ENCODE measurements at regions not wholly inside any gene's neighbourhood (a gene's known extent, or its start where the extent isn't known, plus 50 kb on each side); places are given as distances from the start of the nearest gene placed in this dataset.

DNA sequence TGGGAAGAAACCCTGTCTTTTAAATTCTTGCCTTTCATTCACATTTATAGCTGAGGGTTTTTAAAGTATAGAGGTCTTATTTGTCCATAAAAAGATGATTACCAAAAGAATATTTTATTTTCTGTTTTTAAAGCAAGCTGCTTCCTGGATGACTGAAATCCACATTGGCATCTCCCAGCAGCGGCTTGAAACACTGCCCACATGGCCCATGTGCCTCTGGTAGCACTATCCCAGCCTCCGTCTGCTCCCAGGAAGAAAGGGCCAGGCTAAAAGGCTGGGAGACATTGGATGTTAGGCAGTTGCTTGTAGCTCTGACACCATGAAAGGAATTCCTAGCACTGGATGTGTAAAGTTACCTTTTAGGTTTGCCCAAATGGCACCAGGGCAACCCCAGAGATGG lies 169.9 kb upstream of the CACNA1E start:
- Histone ChIP-seq H2BK12ac (ENCODE audit: low read length) (no peak overlapping the region), H2AK5ac (ENCODE audit: low read length) (no peak overlapping the region), H3K4me2 (ENCODE audit: low read length) (no peak overlapping the region), H3K79me1 (ENCODE audit: low read length) (no peaks in the 10 kb centered on the region), H3K14ac (ENCODE audit: low read length) (no peak overlapping the region), H3K27me3 (ENCODE audit: insufficient read depth, low read length) (peaks cover 29% of the 10 kb centered on the region), H3K4ac (ENCODE audit: low read depth, low read length) (no peak overlapping the region), H4K12ac (ENCODE audit: low read depth, low read length) (no peak overlapping the region), H4K91ac (ENCODE audit: low read depth, low read length) (no peak overlapping the region), H3K36me3 (ENCODE audit: control insufficient read depth in 1 of 2, insufficient read depth in 2 of 2, low read length in 2 of 2) (no peaks in the 10 kb centered on the region), H3K9me3 (ENCODE audit: insufficient read depth, low read depth, low read length) (peaks cover 3% of the 10 kb centered on the region), H3K4me1 (ENCODE audit: control insufficient read depth in 1 of 2, insufficient read depth in 2 of 2, low read length in 2 of 2) (peaks cover 0 to 5% of the 10 kb centered on the region in 2 experiments), H3K18ac (ENCODE audit: low read length) (no peak overlapping the region), H2BK120ac (ENCODE audit: insufficient read depth, low read length, poor library complexity) (no peak overlapping the region), H2BK5ac (ENCODE audit: low read depth, low read length, poor library complexity) (no peak overlapping the region), H3K23ac (ENCODE audit: low read length) (no peak overlapping the region), H4K8ac (ENCODE audit: low read depth, low read length) (no peak overlapping the region), H3K79me2 (ENCODE audit: control insufficient read depth, insufficient read depth, low read length, poor library complexity) (no peaks in the 10 kb centered on the region), H3K27ac (ENCODE audit: low read depth, low read length) (no peak overlapping the region), H3K4me3 (ENCODE audit: low read depth, low read length) (no peak overlapping the region), H2AFZ (ENCODE audit: insufficient read depth, low read length, poor library complexity) (no peak overlapping the region), H3K9ac (ENCODE audit: low read length) (no peak overlapping the region)
- DNase-seq: no peak
- WGBS (ENCODE audit: extremely low coverage, insufficient coverage, insufficient read length): no CpG with 5 or more reads among the region's 2 CpGs

DNA sequence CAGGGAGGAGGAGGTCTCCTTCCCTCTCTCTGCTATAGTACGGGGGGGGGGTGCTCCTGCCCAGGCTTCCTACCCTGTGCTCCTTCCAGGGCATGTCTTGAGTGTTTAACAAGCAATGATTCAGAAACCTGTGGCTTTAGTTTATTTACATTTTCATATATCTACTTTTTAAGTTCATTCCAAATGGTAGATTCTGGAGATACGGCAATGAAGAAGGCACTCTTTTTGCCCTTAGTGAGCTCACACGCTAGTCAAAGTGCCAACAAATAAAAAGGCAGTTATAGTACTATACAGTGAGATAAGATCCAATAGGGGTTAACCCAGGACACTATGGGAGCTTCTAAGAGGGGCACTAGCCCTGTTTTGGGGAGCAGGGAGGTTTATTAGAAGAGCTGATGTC lies 169.3 kb upstream of the CACNA1E start:
- Histone ChIP-seq H2AFZ (ENCODE audit: insufficient read depth, low read length, poor library complexity) (no peak overlapping the region), H3K27ac (ENCODE audit: low read depth, low read length) (no peak overlapping the region), H3K23ac (ENCODE audit: low read length) (no peak overlapping the region), H4K8ac (ENCODE audit: low read depth, low read length) (no peak overlapping the region), H3K18ac (ENCODE audit: low read length) (no peak overlapping the region), H3K9me3 (ENCODE audit: insufficient read depth, low read depth, low read length) (peaks cover 3% of the 10 kb centered on the region), H3K4me2 (ENCODE audit: low read length) (no peak overlapping the region), H2AK5ac (ENCODE audit: low read length) (no peak overlapping the region), H2BK12ac (ENCODE audit: low read length) (no peak overlapping the region), H4K91ac (ENCODE audit: low read depth, low read length) (no peak overlapping the region), H3K4ac (ENCODE audit: low read depth, low read length) (no peak overlapping the region), H3K79me1 (ENCODE audit: low read length) (no peaks in the 10 kb centered on the region), H3K79me2 (ENCODE audit: control insufficient read depth, insufficient read depth, low read length, poor library complexity) (no peaks in the 10 kb centered on the region), H3K4me1 (ENCODE audit: control insufficient read depth in 1 of 2, insufficient read depth in 2 of 2, low read length in 2 of 2) (peaks cover 0 to 5% of the 10 kb centered on the region in 2 experiments), H4K12ac (ENCODE audit: low read depth, low read length) (no peak overlapping the region), H3K4me3 (ENCODE audit: low read depth, low read length) (no peak overlapping the region), H3K36me3 (ENCODE audit: control insufficient read depth in 1 of 2, insufficient read depth in 2 of 2, low read length in 2 of 2) (no peaks in the 10 kb centered on the region), H3K14ac (ENCODE audit: low read length) (no peak overlapping the region), H3K9ac (ENCODE audit: low read length) (no peak overlapping the region), H2BK120ac (ENCODE audit: insufficient read depth, low read length, poor library complexity) (no peak overlapping the region), H2BK5ac (ENCODE audit: low read depth, low read length, poor library complexity) (no peak overlapping the region), H3K27me3 (ENCODE audit: insufficient read depth, low read length) (peaks cover 35% of the 10 kb centered on the region)
- WGBS (ENCODE audit: extremely low coverage, insufficient coverage, insufficient read length): no CpG with 5 or more reads among the region's 3 CpGs
- no peak for DNase-seq

DNA sequence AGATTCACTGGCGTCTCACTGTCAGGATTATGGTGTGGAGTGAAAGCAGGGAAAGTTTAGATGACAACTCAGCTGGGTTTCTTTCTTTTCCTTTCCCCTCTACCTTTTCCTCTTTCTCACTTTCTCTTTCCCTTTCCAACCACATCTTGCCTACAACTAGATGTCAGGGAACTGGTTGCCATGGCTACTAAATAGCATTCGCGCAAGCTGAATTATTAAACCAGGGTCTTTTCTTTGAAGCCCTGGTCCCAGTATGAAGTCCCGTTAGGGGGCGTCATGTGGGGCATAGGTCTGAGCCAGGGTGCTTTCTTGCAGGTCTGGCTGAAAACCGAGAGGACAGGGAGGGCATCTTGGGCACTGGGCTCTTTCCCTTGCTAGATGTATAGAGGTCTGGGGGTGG lies 168.4 kb upstream of the CACNA1E start:
- Histone ChIP-seq H2BK5ac (ENCODE audit: low read depth, low read length, poor library complexity) (no peak overlapping the region), H4K8ac (ENCODE audit: low read depth, low read length) (no peak overlapping the region)
- WGBS (ENCODE audit: extremely low coverage, insufficient coverage, insufficient read length): no CpG with 5 or more reads among the region's 6 CpGs

DNA sequence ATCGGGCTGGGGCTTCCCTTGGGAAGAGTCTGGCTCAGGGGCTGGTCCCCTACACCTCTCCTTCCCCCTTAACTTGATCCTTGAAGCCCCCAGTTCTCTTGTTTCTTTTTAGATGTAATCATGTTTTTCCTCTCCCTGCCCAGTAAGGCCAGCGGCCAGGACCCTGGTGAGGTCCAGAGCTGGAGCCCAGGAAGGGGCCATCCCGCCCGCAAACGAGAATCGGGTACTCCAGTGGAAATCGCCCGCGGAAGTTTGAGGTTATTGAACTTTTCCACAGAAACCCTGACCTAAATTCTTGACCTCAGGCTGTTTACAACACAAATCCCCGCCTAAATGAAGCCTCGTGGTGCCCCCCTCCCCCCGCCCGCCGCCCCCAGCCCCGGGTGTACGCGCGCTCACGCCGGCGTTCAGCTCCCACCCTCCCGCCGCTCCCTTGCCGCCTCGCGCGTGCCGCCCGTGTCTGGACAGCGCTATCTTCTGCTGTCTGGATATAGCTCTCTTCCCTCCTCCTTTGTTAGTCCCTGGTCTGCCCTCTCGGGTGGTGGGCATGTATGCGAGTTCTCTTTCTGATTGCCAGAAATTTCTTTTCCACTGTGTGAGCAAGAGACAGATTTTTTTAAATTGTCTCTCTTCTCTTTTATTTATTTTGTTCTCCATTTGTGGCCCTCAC lies 165.9 kb upstream of the CACNA1E start:
- no peak overlapping the region for H4K12ac ChIP-seq (ENCODE audit: low read depth, low read length)
- no peak overlapping the region for H4K91ac ChIP-seq (ENCODE audit: low read depth, low read length)
- H3K18ac ChIP-seq (ENCODE audit: low read length): no peak overlapping the region
- H2AFZ ChIP-seq (ENCODE audit: insufficient read depth, low read length, poor library complexity): no peak overlapping the region
- H3K23ac ChIP-seq (ENCODE audit: low read length): no peak overlapping the region
- no peaks in the 10 kb centered on the region for H3K36me3 ChIP-seq (ENCODE audit: control insufficient read depth in 1 of 2, insufficient read depth in 2 of 2, low read length in 2 of 2)
- H2BK12ac ChIP-seq (ENCODE audit: low read length): no peak overlapping the region
- no peak overlapping the region for H3K9ac ChIP-seq (ENCODE audit: low read length)
- WGBS (ENCODE audit: extremely low coverage, insufficient coverage, insufficient read length): no CpG with 5 or more reads among the region's 32 CpGs
- no peak overlapping the region for H2AK5ac ChIP-seq (ENCODE audit: low read length)
- peaks cover 0 to 5% of the 10 kb centered on the region in 2 experiments for H3K4me1 ChIP-seq (ENCODE audit: control insufficient read depth in 1 of 2, insufficient read depth in 2 of 2, low read length in 2 of 2)
- no peak overlapping the region for H2BK5ac ChIP-seq (ENCODE audit: low read depth, low read length, poor library complexity)
- no peak overlapping the region for H3K4ac ChIP-seq (ENCODE audit: low read depth, low read length)
- peaks cover 48% of the 10 kb centered on the region for H3K27me3 ChIP-seq (ENCODE audit: insufficient read depth, low read length)
- no peak for DNase-seq
- no peak overlapping the region for H3K27ac ChIP-seq (ENCODE audit: low read depth, low read length)
- H2BK120ac ChIP-seq (ENCODE audit: insufficient read depth, low read length, poor library complexity): no peak overlapping the region
- H3K14ac ChIP-seq (ENCODE audit: low read length): no peak overlapping the region
- H3K79me2 ChIP-seq (ENCODE audit: control insufficient read depth, insufficient read depth, low read length, poor library complexity): no peaks in the 10 kb centered on the region
- H3K9me3 ChIP-seq (ENCODE audit: insufficient read depth, low read depth, low read length): peaks cover 5% of the 10 kb centered on the region
- no peak overlapping the region for H3K4me3 ChIP-seq (ENCODE audit: low read depth, low read length)
- no peak overlapping the region for H4K8ac ChIP-seq (ENCODE audit: low read depth, low read length)
- H3K4me2 ChIP-seq (ENCODE audit: low read length): peak overlapping the region; percentile 38
- no peaks in the 10 kb centered on the region for H3K79me1 ChIP-seq (ENCODE audit: low read length)

More for the DNA sequence above, 168.4 kb upstream of the CACNA1E start:
- H2AK5ac ChIP-seq (ENCODE audit: low read length): no peak overlapping the region
- no peak overlapping the region for H3K23ac ChIP-seq (ENCODE audit: low read length)
- no peak overlapping the region for H3K27ac ChIP-seq (ENCODE audit: low read depth, low read length)
- H3K27me3 ChIP-seq (ENCODE audit: insufficient read depth, low read length): peaks cover 43% of the 10 kb centered on the region
- H3K18ac ChIP-seq (ENCODE audit: low read length): no peak overlapping the region
- H2BK120ac ChIP-seq (ENCODE audit: insufficient read depth, low read length, poor library complexity): no peak overlapping the region
- H2BK12ac ChIP-seq (ENCODE audit: low read length): no peak overlapping the region
- peaks cover 3% of the 10 kb centered on the region for H3K9me3 ChIP-seq (ENCODE audit: insufficient read depth, low read depth, low read length)
- H3K9ac ChIP-seq (ENCODE audit: low read length): no peak overlapping the region
- peaks cover 0 to 5% of the 10 kb centered on the region in 2 experiments for H3K4me1 ChIP-seq (ENCODE audit: control insufficient read depth in 1 of 2, insufficient read depth in 2 of 2, low read length in 2 of 2)
- H2AFZ ChIP-seq (ENCODE audit: insufficient read depth, low read length, poor library complexity): no peak overlapping the region
- no peak overlapping the region for H4K91ac ChIP-seq (ENCODE audit: low read depth, low read length)
- H3K14ac ChIP-seq (ENCODE audit: low read length): no peak overlapping the region
- H4K12ac ChIP-seq (ENCODE audit: low read depth, low read length): no peak overlapping the region
- no peaks in the 10 kb centered on the region for H3K79me1 ChIP-seq (ENCODE audit: low read length)
- no peaks in the 10 kb centered on the region for H3K36me3 ChIP-seq (ENCODE audit: control insufficient read depth in 1 of 2, insufficient read depth in 2 of 2, low read length in 2 of 2)
- no peak overlapping the region for H3K4ac ChIP-seq (ENCODE audit: low read depth, low read length)
- no peak overlapping the region for H3K4me2 ChIP-seq (ENCODE audit: low read length)
- no peak overlapping the region for H3K4me3 ChIP-seq (ENCODE audit: low read depth, low read length)
- DNase-seq: no peak
- H3K79me2 ChIP-seq (ENCODE audit: control insufficient read depth, insufficient read depth, low read length, poor library complexity): no peaks in the 10 kb centered on the region

Data from trophoblast cell (in vitro differentiated cells and primary cell).